GM18526 (cell line): ENCODE measurements at regions not wholly inside any gene's neighbourhood (a gene's known extent, or its start where the extent isn't known, plus 50 kb on each side); places are given as distances from the start of the nearest gene placed in this dataset.

Experiments
- POLR2A ChIP-seq: IDR thresholded peaks from 3 replicates; pipeline ENCODE4 v1.6.1; 2011; ENCODE audit not compliant: insufficient read length; ENCODE audit errors: extremely low read depth

DNA sequence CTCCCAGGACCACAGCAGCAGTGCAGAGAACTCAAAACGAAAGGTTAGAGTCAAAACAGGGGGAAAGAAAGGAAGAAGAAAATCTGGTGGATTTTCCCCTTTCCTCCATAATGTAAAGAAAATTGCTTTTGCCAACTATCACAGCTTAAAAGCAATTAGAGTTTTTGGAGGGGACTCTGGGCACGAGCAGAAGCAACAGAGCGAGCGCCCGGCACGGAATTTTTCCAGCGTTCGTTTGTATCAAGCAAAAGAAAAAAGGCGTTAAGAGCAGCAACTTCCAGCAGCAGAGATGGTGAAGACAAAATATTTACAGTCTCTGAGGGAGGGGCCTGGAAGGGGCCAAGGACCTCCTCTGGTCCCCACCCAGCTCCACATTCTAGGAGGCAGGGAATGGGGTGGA, 174.9 kb upstream of the LINGO1 start:
- no peak for TF ChIP-seq POLR2A

DNA sequence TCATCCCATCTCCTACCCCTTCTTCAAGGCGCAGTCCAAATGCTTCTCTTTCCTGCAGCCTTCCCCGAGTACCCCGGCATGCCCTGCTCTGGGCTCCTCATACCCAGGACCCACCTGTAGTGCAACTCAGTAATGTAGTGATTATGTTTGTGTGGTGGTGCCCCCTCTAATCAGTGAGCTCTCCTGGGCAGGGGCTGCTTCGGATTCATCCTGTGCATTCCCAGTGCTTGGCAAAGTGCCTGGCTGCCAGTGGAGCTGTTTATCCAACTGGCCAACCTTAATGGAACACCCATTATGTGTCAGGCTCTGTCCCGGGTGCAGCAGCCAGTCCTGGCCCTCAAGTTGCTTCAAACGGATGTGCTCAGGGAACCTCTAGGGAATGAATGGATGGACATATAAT, 174.4 kb upstream of the LINGO1 start:
- no peak for TF ChIP-seq POLR2A

GRCh38 chr15:77804210-77804609, 171.5 kb upstream of the LINGO1 start:
- TF ChIP-seq POLR2A: no peak

GRCh38 chr15:77803487-77803886, 170.8 kb upstream of the LINGO1 start:
- no peak for TF ChIP-seq POLR2A

- TF ChIP-seq POLR2A: no peak
Observed at GRCh38 chr15:77800305-77800704, 167.6 kb upstream of the LINGO1 start.

GRCh38 chr15:77798847-77799246, 166.1 kb upstream of the LINGO1 start:
- no peak for TF ChIP-seq POLR2A

DNA sequence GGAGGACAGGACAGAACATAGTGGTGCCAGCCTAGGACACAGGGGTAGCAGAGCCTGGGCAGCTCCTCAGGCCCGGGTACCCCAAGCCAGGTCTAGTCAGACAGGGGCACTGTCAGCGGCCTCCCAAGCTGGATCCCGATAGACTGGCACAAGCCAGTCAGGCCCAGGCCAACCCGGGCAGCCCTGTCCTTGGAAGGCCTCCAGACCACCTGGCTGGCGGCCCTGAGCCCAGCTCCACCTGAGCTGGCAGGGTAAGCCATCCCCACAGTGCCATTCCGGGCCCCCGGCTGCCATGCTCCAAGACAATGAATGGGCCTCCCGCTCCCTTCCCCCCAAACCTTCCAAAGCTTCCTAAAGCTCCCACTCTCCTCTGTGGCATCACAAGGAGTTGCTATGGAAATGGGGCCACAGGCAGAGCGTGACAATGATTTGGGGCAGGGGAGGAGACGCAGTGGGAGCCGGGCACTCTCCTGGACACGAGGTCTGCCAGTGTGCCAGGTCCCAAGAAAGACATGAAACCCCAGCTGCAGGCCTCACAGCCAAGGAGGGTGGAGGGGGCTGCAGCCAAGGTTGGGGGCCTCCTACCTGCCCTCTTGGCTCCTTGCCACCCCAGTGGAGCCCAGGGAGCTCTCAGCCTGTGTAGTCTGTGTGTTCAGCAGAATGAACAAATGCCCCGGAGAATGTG, 165.6 kb upstream of the LINGO1 start:
- TF ChIP-seq POLR2A: no peak

- TF ChIP-seq POLR2A: no peak
Observed at GRCh38 chr15:77797270-77797669, 164.6 kb upstream of the LINGO1 start.

- no peak for TF ChIP-seq POLR2A
Observed at GRCh38 chr15:77796046-77796729, 163.5 kb upstream of the LINGO1 start.

DNA sequence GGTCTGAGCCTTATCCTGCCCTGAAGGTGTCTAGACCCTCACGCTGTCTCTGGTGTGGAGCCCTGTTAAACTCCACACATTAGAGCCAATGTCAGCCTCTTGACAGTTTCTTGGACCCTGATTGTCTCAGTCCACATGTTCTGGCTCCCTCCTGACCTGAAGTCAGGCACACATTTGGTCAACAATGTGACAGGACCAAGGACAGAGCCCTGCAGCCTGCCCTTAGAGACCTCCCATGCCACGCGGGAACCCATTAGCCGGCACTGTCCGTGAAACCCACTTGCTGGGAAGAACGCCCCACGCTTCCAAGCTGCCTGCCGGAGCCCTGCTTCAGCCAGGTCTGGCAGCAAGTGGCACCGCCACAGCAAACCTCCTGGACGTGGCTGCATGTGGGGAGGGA, 162.7 kb upstream of the LINGO1 start:
- TF ChIP-seq POLR2A: no peak

- no peak for TF ChIP-seq POLR2A
Observed at GRCh38 chr15:77791941-77792340, 159.2 kb upstream of the LINGO1 start.

DNA sequence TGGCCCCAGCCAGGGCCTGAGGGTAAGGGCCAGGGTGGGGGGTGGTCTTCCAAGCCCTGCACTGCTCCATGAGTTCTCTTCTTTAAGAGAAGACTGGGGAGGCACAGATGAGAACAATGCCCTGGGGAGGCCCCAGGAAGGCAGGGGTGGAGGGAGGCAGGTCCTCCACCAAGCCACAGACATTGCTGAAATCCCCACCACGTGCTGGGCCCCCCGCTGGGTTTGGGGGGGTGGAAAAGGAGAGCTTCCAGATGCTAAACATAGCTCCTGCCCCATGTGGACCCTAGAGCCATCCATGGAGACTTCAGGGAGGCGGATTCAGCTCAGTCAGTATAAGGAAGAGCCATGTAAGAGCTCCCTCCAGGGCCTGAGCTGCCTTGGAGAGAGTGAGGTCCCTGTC, 157.8 kb upstream of the LINGO1 start:
- no peak for TF ChIP-seq POLR2A

DNA sequence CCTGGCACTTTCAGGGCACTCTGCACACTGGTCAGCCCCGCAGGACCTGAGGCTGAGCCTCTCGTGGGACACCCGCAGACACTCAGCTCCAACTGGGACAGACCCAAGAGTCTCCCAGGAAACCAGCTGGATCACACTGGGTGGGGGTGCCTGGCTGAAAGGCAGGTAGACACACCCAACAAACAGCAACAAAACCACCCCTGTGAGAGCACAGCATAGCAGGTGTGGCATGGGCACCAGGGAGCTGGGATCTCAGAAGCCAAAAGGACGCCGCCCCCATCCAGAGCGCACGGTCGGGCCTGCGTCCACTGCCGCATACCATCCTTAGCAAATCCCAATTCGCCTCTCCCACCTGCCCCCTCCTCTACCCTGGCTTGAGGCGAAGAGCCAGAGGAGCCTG, 154.2 kb upstream of the LINGO1 start:
- TF ChIP-seq POLR2A: no peak

- no peak for TF ChIP-seq POLR2A
Observed at GRCh38 chr15:77786181-77786890, 153.6 kb upstream of the LINGO1 start.

DNA sequence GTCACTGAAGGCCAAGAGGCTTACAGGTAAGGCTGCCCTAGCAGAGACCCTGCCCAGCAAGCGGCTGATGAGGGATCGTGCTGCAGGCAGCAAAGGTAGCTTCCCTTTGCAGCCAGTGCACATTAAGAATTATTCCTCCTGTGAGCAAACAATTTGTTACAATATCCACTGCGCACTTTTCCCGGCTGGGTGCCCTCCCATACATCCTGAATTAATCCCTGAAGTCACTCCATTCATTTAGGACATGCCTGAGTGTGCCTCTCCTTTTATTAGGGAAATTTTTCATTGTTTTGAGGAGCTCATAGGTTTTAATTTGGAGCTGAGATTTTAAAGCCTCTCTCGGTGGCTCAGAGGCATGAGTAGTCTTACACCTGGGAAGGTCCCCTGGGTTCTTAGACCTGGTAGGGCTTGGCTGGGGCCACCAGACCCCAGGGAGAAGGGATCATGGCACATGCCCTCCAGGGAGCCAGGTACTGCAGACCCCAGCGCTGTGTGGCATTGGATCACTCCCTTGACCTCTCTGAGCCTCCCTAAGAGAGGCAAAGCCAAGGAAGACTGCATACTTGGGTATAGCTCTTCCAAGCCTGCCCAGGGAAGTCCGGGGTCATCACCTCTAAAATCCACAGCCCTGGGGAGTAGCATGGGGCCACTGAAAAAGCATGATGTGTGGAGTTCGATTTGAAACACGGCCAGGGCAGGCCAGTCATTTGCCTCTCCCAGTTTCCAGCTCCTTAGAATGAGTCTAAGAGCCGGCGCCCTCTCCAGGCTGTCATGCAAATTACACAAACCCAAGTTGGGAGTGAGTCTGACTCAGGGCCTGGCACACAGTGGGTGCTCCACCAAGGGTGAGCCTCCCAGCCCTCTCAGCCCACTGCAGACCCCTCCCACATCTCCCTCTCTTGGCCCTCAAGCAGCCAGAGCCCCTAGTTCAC, 151.9 kb upstream of the LINGO1 start:
- no peak for TF ChIP-seq POLR2A
